IMR-90 (cell line): ENCODE measurements at regions not wholly inside any gene's neighbourhood (a gene's known extent, or its start where the extent isn't known, plus 50 kb on each side); places are given as distances from the start of the nearest gene placed in this dataset.

Source experiments
- ATAC-seq: fragments of 200-7000 bp; cut with Tn5 transposase; 2 replicates; pipeline ENCODE4 v1.9.1; 2020; ENCODE audit warnings: low read depth, mild to moderate bottlenecking, moderate library complexity
- BruUV-seq: library from RNA; stranded (reverse); fragments of 400-500 nt; replicated peaks from 2 replicates; lab custom pipeline; 2021; lab: Mats Ljungman, UMichigan
- CTCF ChIA-PET: fragments of 300-600 bp; formaldehyde crosslinking; extraction: SDS; loops from one replicate; lab custom pipeline; 2021; ENCODE audit warnings: antibody characterized with exemption; lab: Yijun Ruan, JAX
- POLR2A ChIA-PET: fragments of 300-600 bp; sonication (Branson Sonifier 250); formaldehyde crosslinking; loops from one replicate; lab custom pipeline; 2022; ENCODE audit warnings: antibody characterized with exemption; ENCODE audit not compliant: unreplicated experiment; lab: Charles Lee
- DNase-seq: peaks from one replicate; pipeline ENCODE4 v3.0.0; 2013
- H2AFZ ChIP-seq: replicated peaks from 2 replicates; pipeline ENCODE3; 2013; ENCODE audit warnings: low read length, mild to moderate bottlenecking; ENCODE audit not compliant: poor library complexity
- H2AK5ac ChIP-seq: 2 replicates; pipeline ENCODE4 v1.6.1; 2013; ENCODE audit warnings: low read depth, low read length, inconsistent platforms
- H2AK9ac ChIP-seq: replicated peaks from 2 replicates; pipeline ENCODE3; 2013; ENCODE audit warnings: mild to moderate bottlenecking, low read depth, low read length, moderate library complexity; ENCODE audit not compliant: poor library complexity
- H2BK120ac ChIP-seq: 2 replicates; pipeline ENCODE4 v1.6.1; 2013; ENCODE audit warnings: low read depth, low read length, inconsistent platforms
- H2BK15ac ChIP-seq: 3 replicates; pipeline ENCODE4 v1.6.1; 2013; ENCODE audit warnings: low read depth, low read length, inconsistent platforms
- H2BK20ac ChIP-seq: 2 replicates; pipeline ENCODE4 v1.6.1; 2013; ENCODE audit warnings: low read depth, mild to moderate bottlenecking, inconsistent platforms, low read length, moderate library complexity
- H2BK5ac ChIP-seq: 2 replicates; pipeline ENCODE4 v1.6.1; 2013; ENCODE audit warnings: mild to moderate bottlenecking, low read depth, low read length, inconsistent platforms; ENCODE audit not compliant: poor library complexity, severe bottlenecking
- H3K14ac ChIP-seq: replicated peaks from 2 replicates; pipeline ENCODE4 v1.6.1; 2013; ENCODE audit warnings: low read depth, low read length, inconsistent platforms
- H3K18ac ChIP-seq: 2 replicates; pipeline ENCODE4 v1.6.1; 2013; ENCODE audit warnings: low read depth, low read length, control low read depth
- H3K23ac ChIP-seq: 2 replicates; pipeline ENCODE4 v1.6.1; 2013; ENCODE audit warnings: low read depth, low read length, inconsistent platforms
- H3K27ac ChIP-seq: 2 replicates; pipeline ENCODE4 v1.5.1; 2013; ENCODE audit warnings: mild to moderate bottlenecking, control low read depth, low read length; ENCODE audit not compliant: insufficient read depth
- H3K27me3 ChIP-seq: 2 replicates; pipeline ENCODE4 v1.6.1; 2013; ENCODE audit warnings: low read length; ENCODE audit not compliant: control insufficient read depth, insufficient read depth
- H3K36me3 ChIP-seq: 2 replicates; pipeline ENCODE4 v1.6.1; 2013; ENCODE audit warnings: low read length, mixed read lengths; ENCODE audit not compliant: control insufficient read depth, insufficient read depth
- H3K4ac ChIP-seq: 2 replicates; pipeline ENCODE4 v1.6.1; 2013; ENCODE audit warnings: low read depth, low read length, inconsistent platforms
- H3K4me1 ChIP-seq: 2 replicates; pipeline ENCODE4 v1.6.1; 2013; ENCODE audit warnings: low read length, mixed read lengths; ENCODE audit not compliant: control insufficient read depth, insufficient read depth
- H3K4me2 ChIP-seq: 2 replicates; pipeline ENCODE4 v1.6.1; 2013; ENCODE audit warnings: low read depth, mild to moderate bottlenecking, control low read depth, low read length, moderate library complexity
- H3K4me3 ChIP-seq: 2 replicates; pipeline ENCODE4 v1.5.1; 2013; ENCODE audit warnings: low read depth, mild to moderate bottlenecking, control low read depth, low read length, moderate library complexity; ENCODE audit not compliant: insufficient read depth
- H3K56ac ChIP-seq: 2 replicates; pipeline ENCODE4 v1.6.1; 2013; ENCODE audit warnings: low read length, inconsistent platforms; ENCODE audit not compliant: insufficient read depth; ENCODE audit errors: extremely low read depth
- H3K79me1 ChIP-seq, 2 experiments: 2 replicates each; pipeline ENCODE4 v1.6.1; 2013; ENCODE audit warnings: low read length in 2 of 2, inconsistent platforms in 1 of 2, low read depth in 1 of 2
- H3K9ac ChIP-seq: 2 replicates; pipeline ENCODE4 v1.6.1; 2013; ENCODE audit warnings: low read depth, low read length, control low read depth
- H3K9me1 ChIP-seq: 2 replicates; pipeline ENCODE4 v1.6.1; 2013; ENCODE audit warnings: low read length, inconsistent platforms; ENCODE audit not compliant: insufficient read depth
- H3K9me3 ChIP-seq: 2 replicates; pipeline ENCODE4 v1.6.1; 2013; ENCODE audit warnings: low read length; ENCODE audit not compliant: control insufficient read depth, insufficient read depth
- H4K20me1 ChIP-seq: 2 replicates; pipeline ENCODE4 v1.6.1; 2013; ENCODE audit warnings: low read length, inconsistent platforms; ENCODE audit not compliant: insufficient read depth
- H4K5ac ChIP-seq: 2 replicates; pipeline ENCODE4 v1.6.1; 2013; ENCODE audit warnings: mild to moderate bottlenecking, low read depth, low read length, control low read depth
- H4K8ac ChIP-seq, 2 experiments: 2 replicates each; pipeline ENCODE4 v1.6.1; 2013; ENCODE audit warnings: low read depth in 2 of 2, low read length in 2 of 2, control low read depth in 1 of 2, inconsistent platforms in 1 of 2
- H4K91ac ChIP-seq: 2 replicates; pipeline ENCODE4 v1.6.1; 2013; ENCODE audit warnings: low read depth, low read length, inconsistent platforms; ENCODE audit not compliant: insufficient read depth
- CHD1 ChIP-seq: IDR thresholded peaks from 2 replicates; pipeline ENCODE4 v1.6.1; 2012; ENCODE audit warnings: low read depth, low read length, improper control_type of control experiment
- MXI1 ChIP-seq: IDR thresholded peaks from 2 replicates; pipeline ENCODE4 v1.6.1; 2012; ENCODE audit warnings: low read depth, mild to moderate bottlenecking, low read length, moderate library complexity, borderline replicate concordance
- NFE2L2 ChIP-seq: fragments of 150-350 bp; IDR thresholded peaks from 2 replicates; pipeline ENCODE4 v1.6.1; 2016; ENCODE audit warnings: low read depth, mild to moderate bottlenecking, low read length
- WGBS, 2 experiments: methylation state at CpG; one replicate each; pipeline versions ENCODE4 v1.1.5 to v1.1.7; 2013; ENCODE audit warnings: missing lambda C conversion rate in 2 of 2; ENCODE audit not compliant: insufficient read length in 1 of 2; ENCODE audit errors: extremely low coverage in 2 of 2; 5-methylcytosine and 5-hydroxymethylcytosine counted together
- dilution Hi-C: fragments of 300-500 bp; cut with HindIII; formaldehyde crosslinking; loops from one replicate; pipeline ENCODE4 v1.14.3; 2018; ENCODE audit warnings: low sequenced_read_pairs; ENCODE audit not compliant: unreplicated experiment
- in situ Hi-C: fragments of 300-500 bp; cut with MboI; formaldehyde crosslinking; loops from 3 replicates; pipeline ENCODE4 v1.14.3; 2019; ENCODE audit warnings: low sequenced_read_pairs, inconsistent platforms, mixed read lengths
- intact Hi-C: fragments of 100-400 bp; cut with micrococcal nuclease; formaldehyde crosslinking; loops from 2 replicates; pipeline ENCODE4 v1.10.0; 2022
- TF ChIP-seq, protein P1 (sequence below): conservative IDR thresholded peaks from 2 replicates; pipeline ENCODE4 v1.5.1; 2012; ENCODE audit warnings: mild to moderate bottlenecking, low read depth, low read length, improper control_type of control experiment

DNA sequence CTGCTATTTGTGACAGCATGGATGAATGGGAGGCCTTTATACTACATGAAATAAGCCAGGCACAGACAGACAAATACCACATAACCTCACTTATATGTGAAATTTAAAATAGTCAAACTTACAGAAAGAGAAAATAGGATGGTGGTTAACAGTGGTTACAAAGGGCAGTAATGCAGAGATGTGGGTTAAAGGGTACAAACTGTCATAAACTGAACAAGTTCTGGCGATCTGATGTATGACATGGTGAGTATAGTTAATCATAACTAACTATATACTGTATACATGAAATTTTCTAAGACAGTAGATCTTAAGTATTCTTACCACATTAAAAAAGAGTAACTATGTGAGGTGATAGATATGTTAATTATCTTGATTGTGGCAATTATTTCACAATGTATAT lies 558.1 kb upstream of the ZNF804A start:
- Histone ChIP-seq H3K36me3 (no peaks in the 10 kb centered on the region), H3K56ac (no peak overlapping the region), H3K14ac (no peak overlapping the region), H2AK5ac (no peak overlapping the region), H4K91ac (no peak overlapping the region), H3K4me2 (no peak overlapping the region), H3K9ac (no peak overlapping the region), H4K20me1 (no peaks in the 10 kb centered on the region), H2AK9ac (no peak overlapping the region), H2AFZ (no peak overlapping the region), H2BK20ac (no peak overlapping the region), H3K79me1 (no peaks in the 10 kb centered on the region), H3K27ac (no peak overlapping the region), H3K23ac (no peak overlapping the region), H2BK5ac (no peak overlapping the region), H3K4me3 (no peak overlapping the region), H4K5ac (no peak overlapping the region), H3K9me3 (peaks cover 7% of the 10 kb centered on the region; the same call in 1 of the 2 replicates), H3K4me1 (no peaks in the 10 kb centered on the region), H2BK15ac (no peak overlapping the region), H3K9me1 (no peaks in the 10 kb centered on the region), H3K4ac (no peak overlapping the region), H3K18ac (no peak overlapping the region), H3K27me3 (no peaks in the 10 kb centered on the region), H2BK120ac (no peak overlapping the region), H4K8ac (no peak overlapping the region)
- CTCF ChIA-PET, result no interaction called here
- POLR2A ChIA-PET, result no interaction called here
- ATAC-seq (no peak), DNase-seq (no peak)
- WGBS, 2 experiments, result no CpG with 5 or more reads among the region's 1 CpG
- intact Hi-C loops (no loop called here), dilution Hi-C loops (no loop called here), in situ Hi-C loops (no loop called here)
- no peak for TF ChIP-seq NFE2L2
- TF ChIP-seq, protein P1, sequence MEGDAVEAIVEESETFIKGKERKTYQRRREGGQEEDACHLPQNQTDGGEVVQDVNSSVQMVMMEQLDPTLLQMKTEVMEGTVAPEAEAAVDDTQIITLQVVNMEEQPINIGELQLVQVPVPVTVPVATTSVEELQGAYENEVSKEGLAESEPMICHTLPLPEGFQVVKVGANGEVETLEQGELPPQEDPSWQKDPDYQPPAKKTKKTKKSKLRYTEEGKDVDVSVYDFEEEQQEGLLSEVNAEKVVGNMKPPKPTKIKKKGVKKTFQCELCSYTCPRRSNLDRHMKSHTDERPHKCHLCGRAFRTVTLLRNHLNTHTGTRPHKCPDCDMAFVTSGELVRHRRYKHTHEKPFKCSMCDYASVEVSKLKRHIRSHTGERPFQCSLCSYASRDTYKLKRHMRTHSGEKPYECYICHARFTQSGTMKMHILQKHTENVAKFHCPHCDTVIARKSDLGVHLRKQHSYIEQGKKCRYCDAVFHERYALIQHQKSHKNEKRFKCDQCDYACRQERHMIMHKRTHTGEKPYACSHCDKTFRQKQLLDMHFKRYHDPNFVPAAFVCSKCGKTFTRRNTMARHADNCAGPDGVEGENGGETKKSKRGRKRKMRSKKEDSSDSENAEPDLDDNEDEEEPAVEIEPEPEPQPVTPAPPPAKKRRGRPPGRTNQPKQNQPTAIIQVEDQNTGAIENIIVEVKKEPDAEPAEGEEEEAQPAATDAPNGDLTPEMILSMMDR, result no peak
- no peak for TF ChIP-seq MXI1
- no peak for TF ChIP-seq CHD1
- BruUV-seq, result no TSS peak
